Gastroesophageal sphincter (tissue), 4 donors: ENCODE measurements at regions not wholly inside any gene's neighbourhood (a gene's known extent, or its start where the extent isn't known, plus 50 kb on each side); places are given as distances from the start of the nearest gene placed in this dataset.

Experiments
- ATAC-seq: fragments of 150-250 bp; one replicate; pipeline ENCODE4 v1.9.1; 2016; ENCODE audit warnings: mild to moderate bottlenecking, moderate library complexity
- H3K27ac ChIP-seq, 4 donors: fragments of 200-600 bp; sonication (generic) in 3 of 4; 1 replicate in 3 of 4; 2 replicates in 1 of 4; pipeline ENCODE4 v1.5.1; 2016 to 2019
- H3K27me3 ChIP-seq: fragments of 200-600 bp; sonication (generic); one replicate; pipeline ENCODE4 v1.5.1; 2019
- H3K36me3 ChIP-seq, 2 donors: fragments of 200-600 bp; sonication (generic); one replicate each; pipeline ENCODE4 v1.5.1; 2019; ENCODE audit warnings: control low read depth in 1 of 2
- H3K4me1 ChIP-seq, 3 donors: fragments of 200-600 bp; sonication (generic); 1 replicate in 2 of 3; 2 replicates in 1 of 3; pipeline ENCODE4 v1.5.1; 2016 to 2019; ENCODE audit warnings: control low read depth in 2 of 3
- H3K4me3 ChIP-seq, 2 donors: fragments of 200-600 bp; sonication (generic); one replicate each; pipeline ENCODE4 v1.5.1; 2019; ENCODE audit warnings: mild to moderate bottlenecking in 1 of 2, moderate library complexity in 1 of 2
- H3K9me3 ChIP-seq, 3 donors: fragments of 200-600 bp; sonication (generic); one replicate each; pipeline ENCODE4 v1.5.1; 2017 to 2019; ENCODE audit warnings: control low read depth in 2 of 3
- EP300 ChIP-seq: sonication (generic); formaldehyde crosslinking; IDR thresholded peaks from one replicate; pipeline ENCODE4 v1.6.1; 2017; ENCODE audit warnings: antibody characterized with exemption, mild to moderate bottlenecking
- POLR2A ChIP-seq, 2 donors: fragments of 450-650 bp; IDR thresholded peaks; one replicate each; pipeline ENCODE4 v1.6.1; 2017; ENCODE audit warnings: antibody characterized with exemption in 2 of 2, mild to moderate bottlenecking in 2 of 2, moderate library complexity in 1 of 2
- POLR2AphosphoS5 ChIP-seq: sonication (generic); formaldehyde crosslinking; IDR thresholded peaks from one replicate; pipeline ENCODE4 v1.6.1; 2017; ENCODE audit warnings: antibody characterized with exemption
- WGBS, 2 donors: methylation state at CpG; one replicate each; pipeline ENCODE4 v1.1.5; 2018; ENCODE audit warnings: low coverage in 1 of 2; 5-methylcytosine and 5-hydroxymethylcytosine counted together
- TF ChIP-seq, protein P1 (sequence below), 4 experiments: fragments of 200-600 bp in 2 of 4; fragments of 450-650 bp in 2 of 4; sonication (generic) in 1 of 4; IDR thresholded peaks; one replicate each; pipeline ENCODE4 v1.5.1; 2017 to 2019; ENCODE audit warnings: antibody characterized with exemption in 4 of 4, mild to moderate bottlenecking in 2 of 4, moderate library complexity in 2 of 4

DNA sequence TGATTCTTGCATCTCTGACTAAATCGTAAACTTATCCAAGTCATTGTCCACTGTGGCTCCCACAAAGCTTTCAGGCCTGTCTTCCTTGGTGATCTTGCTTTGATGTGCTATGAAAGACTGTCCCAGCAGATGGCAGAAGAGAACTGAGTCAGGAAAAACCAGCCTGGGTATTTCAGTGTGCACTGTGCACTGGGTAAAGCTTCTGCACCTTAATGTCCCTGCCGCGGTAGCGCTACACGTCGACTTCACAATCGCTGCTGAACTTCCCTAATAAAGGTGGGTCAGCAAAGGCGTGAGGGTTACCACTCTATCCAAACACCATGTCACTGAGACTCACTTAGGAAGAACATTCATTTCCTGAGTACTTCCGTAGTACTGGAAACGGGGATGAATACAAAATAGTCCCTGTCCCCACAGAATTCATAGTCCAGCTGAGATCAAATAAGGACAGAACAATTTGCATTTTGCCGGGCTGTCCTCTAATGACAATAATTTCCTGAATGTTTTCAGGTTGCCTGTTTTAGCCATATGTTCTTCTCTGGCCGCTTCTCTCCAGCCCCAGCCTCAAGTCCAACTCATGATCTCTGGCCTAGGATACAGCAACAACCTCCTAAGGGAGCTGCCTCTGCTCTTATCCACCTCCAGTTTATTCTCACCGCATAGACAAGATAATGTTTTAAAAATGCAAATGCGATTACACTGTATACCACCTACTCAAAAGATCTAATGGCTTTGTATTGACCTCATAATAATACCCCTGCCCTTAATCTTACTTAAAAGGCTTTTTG is 83.6 kb upstream of the AKAP13 start:
- TF ChIP-seq EP300 = no peak
- TF ChIP-seq, protein P1, sequence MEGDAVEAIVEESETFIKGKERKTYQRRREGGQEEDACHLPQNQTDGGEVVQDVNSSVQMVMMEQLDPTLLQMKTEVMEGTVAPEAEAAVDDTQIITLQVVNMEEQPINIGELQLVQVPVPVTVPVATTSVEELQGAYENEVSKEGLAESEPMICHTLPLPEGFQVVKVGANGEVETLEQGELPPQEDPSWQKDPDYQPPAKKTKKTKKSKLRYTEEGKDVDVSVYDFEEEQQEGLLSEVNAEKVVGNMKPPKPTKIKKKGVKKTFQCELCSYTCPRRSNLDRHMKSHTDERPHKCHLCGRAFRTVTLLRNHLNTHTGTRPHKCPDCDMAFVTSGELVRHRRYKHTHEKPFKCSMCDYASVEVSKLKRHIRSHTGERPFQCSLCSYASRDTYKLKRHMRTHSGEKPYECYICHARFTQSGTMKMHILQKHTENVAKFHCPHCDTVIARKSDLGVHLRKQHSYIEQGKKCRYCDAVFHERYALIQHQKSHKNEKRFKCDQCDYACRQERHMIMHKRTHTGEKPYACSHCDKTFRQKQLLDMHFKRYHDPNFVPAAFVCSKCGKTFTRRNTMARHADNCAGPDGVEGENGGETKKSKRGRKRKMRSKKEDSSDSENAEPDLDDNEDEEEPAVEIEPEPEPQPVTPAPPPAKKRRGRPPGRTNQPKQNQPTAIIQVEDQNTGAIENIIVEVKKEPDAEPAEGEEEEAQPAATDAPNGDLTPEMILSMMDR (IDR thresholded peaks at IDR 0.05) = peak; percentile 49 to 84 (median 78)
- H3K36me3 ChIP-seq = no peaks in the 10 kb centered on the region
- ATAC-seq = peak; percentile 93
- peak overlapping the region in 3 of 4 donors; percentile 30 to 59 (median 35) for H3K27ac ChIP-seq
- peaks cover 0 to 12% (median 0%) of the 10 kb centered on the region in 3 donors for H3K4me1 ChIP-seq
- WGBS, 2 donors = 11 to 25% methylated on average over 7 to 12 of the region's 14 CpGs
- H3K4me3 ChIP-seq = peak overlapping the region in 1 of 2 donors; percentile 40
- H3K27me3 ChIP-seq = peaks cover 6% of the 10 kb centered on the region
- H3K9me3 ChIP-seq = no peaks in the 10 kb centered on the region

DNA sequence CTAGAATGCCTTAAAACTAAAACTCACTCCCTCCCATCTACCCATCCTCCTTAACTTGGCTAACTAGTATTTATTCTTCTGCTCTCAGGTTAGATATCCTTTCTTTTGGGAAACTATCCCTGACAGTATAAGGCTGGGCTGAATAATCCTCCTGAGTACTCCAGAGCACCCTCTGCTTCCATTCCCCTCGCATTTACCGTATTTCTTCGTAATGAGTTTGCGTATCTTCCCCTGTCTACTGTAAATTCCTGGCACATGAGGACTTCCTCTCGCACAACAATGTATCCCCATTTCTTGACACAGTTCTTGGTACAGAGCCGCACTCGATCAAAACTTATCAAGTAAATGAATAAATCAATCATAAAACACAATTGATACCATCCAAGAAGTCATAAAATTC is 82.9 kb upstream of the AKAP13 start:
- H3K4me3 ChIP-seq = no peak overlapping the region
- H3K9me3 ChIP-seq = no peaks in the 10 kb centered on the region
- H3K27me3 ChIP-seq = no peaks in the 10 kb centered on the region
- H3K27ac ChIP-seq = peak overlapping the region in 2 of 4 donors; percentile 35 to 59
- no peak for ATAC-seq
- 97 to 100% methylated on average over 6 to 7 of the region's 7 CpGs for WGBS, 2 donors
- TF ChIP-seq POLR2A (IDR thresholded peaks at IDR 0.05) (no peak), EP300 (no peak), POLR2AphosphoS5 (no peak)
- TF ChIP-seq, protein P1 (IDR thresholded peaks at IDR 0.05) = no peak
- no peaks in the 10 kb centered on the region for H3K36me3 ChIP-seq
- peaks cover 0 to 12% (median 0%) of the 10 kb centered on the region in 3 donors for H3K4me1 ChIP-seq

DNA sequence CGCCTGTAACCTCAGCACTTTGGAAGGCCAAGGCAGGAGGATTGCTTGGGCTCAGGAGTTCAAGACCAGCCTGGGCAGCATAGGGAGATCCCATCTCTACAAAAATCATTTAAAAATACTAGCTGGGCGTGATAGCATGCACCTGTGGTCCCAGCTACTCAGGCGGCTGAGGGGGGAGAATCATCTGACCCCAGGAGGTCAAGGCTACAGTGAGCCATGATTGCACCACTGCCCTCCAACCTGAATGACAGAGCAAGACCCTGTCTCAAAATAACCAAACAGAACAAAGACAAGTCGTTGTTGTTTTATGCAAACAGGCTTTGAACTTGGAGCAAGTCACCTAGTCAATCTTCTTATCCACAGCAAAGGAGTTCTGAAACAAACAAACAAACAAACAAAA is 82.0 kb upstream of the AKAP13 start:
- Histone ChIP-seq H3K9me3 (no peaks in the 10 kb centered on the region), H3K27me3 (no peaks in the 10 kb centered on the region), H3K36me3 (no peaks in the 10 kb centered on the region), H3K4me1 (peaks cover 0 to 12% (median 0%) of the 10 kb centered on the region in 3 donors), H3K27ac (no peak overlapping the region), H3K4me3 (no peak overlapping the region)
- ATAC-seq = no peak
- TF ChIP-seq EP300 (no peak), POLR2AphosphoS5 (no peak), POLR2A (IDR thresholded peaks at IDR 0.05) (no peak)
- TF ChIP-seq, protein P1 (IDR thresholded peaks at IDR 0.05) = no peak
- WGBS, 2 donors = 100% methylated on average over 1 to 3 of the region's 4 CpGs

DNA sequence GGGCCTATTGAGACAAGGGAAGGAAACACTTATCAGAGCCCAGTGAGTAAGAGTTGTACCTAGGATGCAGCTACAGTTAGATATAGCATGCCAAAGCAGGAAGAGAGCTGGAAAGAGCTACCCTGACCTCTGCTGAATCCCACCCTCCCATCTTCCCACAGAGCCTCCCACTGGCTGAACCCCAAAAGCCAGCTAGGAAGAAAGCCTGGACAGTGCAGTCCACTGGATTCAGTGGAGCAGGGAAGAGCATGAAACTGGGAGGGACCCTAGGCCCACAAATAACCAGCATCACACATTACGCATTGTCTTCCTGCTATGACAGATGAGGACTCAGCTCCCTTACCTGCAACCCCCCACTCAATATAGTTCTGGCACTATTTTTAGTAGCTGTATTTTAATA is 81.5 kb upstream of the AKAP13 start:
- ATAC-seq = no peak
- TF ChIP-seq EP300 (no peak), POLR2AphosphoS5 (no peak), POLR2A (IDR thresholded peaks at IDR 0.05) (no peak)
- TF ChIP-seq, protein P1 (IDR thresholded peaks at IDR 0.05) = no peak
- no peaks in the 10 kb centered on the region for H3K27me3 ChIP-seq
- H3K9me3 ChIP-seq = no peaks in the 10 kb centered on the region
- no peak overlapping the region for H3K4me3 ChIP-seq
- H3K36me3 ChIP-seq = no peaks in the 10 kb centered on the region
- no peak overlapping the region for H3K27ac ChIP-seq
- peaks cover 0 to 12% (median 0%) of the 10 kb centered on the region in 3 donors for H3K4me1 ChIP-seq
- WGBS, 2 donors = 83 to 100% methylated on average over 1 of the region's 1 CpG

DNA sequence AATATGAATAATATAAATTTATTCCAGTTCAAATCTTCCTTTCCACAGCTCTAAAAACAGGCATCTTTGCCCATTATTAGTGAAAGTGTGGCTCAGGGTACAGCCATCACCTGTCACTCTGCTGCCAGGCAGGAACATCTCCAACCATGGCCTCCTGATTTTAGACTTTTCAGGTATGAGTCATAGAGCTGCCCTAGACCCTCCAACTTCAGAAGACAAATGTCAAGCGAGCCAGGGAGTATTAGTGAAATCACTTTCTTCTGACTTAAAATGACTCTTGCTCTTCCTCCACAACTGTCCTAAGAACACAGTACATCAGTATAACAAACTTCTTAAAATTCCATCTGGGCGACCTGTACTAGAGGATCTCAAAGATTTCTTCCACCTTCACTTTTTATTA is 78.1 kb upstream of the AKAP13 start:
- Histone ChIP-seq H3K4me1 (peaks cover 0 to under 1% (median 0%) of the 10 kb centered on the region in 3 donors), H3K27ac (no peak overlapping the region), H3K27me3 (no peaks in the 10 kb centered on the region), H3K36me3 (no peaks in the 10 kb centered on the region), H3K9me3 (no peaks in the 10 kb centered on the region), H3K4me3 (no peak overlapping the region)
- TF ChIP-seq, protein P1 (IDR thresholded peaks at IDR 0.05) = no peak
- TF ChIP-seq POLR2A (IDR thresholded peaks at IDR 0.05) = no peak
- TF ChIP-seq EP300 = no peak
- no peak for TF ChIP-seq POLR2AphosphoS5
- ATAC-seq = no peak
- WGBS, 2 donors = 82 to 93% methylated on average over 1 to 2 of the region's 2 CpGs
